ENCODE measurements at regions not wholly inside any gene's neighbourhood (a gene's known extent, or its start where the extent isn't known, plus 50 kb on each side); places are given as distances from the start of the nearest gene placed in this dataset.

DNA sequence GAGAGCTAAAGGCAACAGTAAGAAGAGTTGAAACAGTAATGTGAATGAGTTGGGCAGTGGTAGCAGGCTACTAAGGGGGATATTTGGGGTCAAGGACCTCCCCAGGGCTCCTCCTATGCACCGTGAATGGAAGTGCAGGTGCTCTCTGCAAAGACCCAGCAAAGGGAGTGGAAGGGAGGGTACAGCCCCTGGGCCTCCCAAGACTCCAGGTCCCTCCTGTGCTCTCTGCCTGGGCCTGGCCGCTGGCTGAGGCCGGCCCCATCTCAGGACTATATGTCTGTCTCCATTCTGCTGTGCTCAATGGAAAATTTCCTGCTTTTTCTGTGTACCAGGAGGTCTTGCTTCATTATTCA lies 372.1 kb upstream of the MKI67 start (continued):
- no peak for TF ChIP-seq JUND (IDR thresholded peaks at IDR 0.05)
- no peak for TF ChIP-seq REST (IDR thresholded peaks at IDR 0.05)

GRCh38 chr10:128498746-128499145 lies 372.5 kb upstream of the MKI67 start:
- WGBS = 72% methylated on average over 5 of the region's 5 CpGs

DNA sequence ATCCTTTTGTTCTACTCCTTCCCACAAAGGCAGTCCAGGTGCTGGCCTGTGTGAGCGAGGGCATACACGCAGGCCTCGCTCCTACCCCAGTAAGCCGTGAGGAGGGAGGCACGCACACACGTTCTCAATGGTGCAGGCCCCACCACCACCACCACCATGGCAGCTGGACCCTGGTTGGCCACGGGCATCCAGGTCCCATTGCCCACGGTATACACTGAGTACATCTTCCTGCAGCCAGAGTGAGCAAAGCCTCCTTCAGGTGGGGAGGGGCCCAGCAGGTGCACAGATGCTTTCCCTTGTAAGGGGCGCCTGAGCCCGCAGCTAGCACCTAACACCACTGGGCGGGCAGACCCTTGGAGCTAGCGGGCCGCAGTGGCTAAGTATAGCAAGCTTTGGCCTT lies 373.3 kb upstream of the MKI67 start:
- Histone ChIP-seq H3K27me3 (ENCODE audit: control insufficient read depth in 4 of 4, insufficient read depth in 4 of 4, low read length in 3 of 4) (peaks cover 0 to 4% (median 0%) of the 10 kb centered on the region in 4 donors), H3K4me1 (ENCODE audit: control insufficient read depth in 4 of 4, insufficient read depth in 4 of 4, low read length in 3 of 4) (no peaks in the 10 kb centered on the region), H3K36me3 (ENCODE audit: control insufficient read depth in 4 of 4, insufficient read depth in 3 of 4, low read depth in 1 of 4, low read length in 3 of 4) (no peaks in the 10 kb centered on the region), H3K9ac (ENCODE audit: low read depth in 1 of 2, low read length in 2 of 2) (no peak overlapping the region), H3K27ac (ENCODE audit: low read depth in 1 of 2, low read length in 2 of 2) (no peak overlapping the region), H3K4me3 (ENCODE audit: low read depth in 1 of 3, low read length in 3 of 3) (no peak overlapping the region), H3K9me3 (ENCODE audit: control insufficient read depth in 4 of 4, low read length in 3 of 4) (no peaks in the 10 kb centered on the region)
- DNase-seq (ENCODE audit: low spot score) = no peak
- WGBS = 91% methylated on average over 13 of the region's 13 CpGs
- TF ChIP-seq, protein P1, sequence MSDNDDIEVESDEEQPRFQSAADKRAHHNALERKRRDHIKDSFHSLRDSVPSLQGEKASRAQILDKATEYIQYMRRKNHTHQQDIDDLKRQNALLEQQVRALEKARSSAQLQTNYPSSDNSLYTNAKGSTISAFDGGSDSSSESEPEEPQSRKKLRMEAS (IDR thresholded peaks at IDR 0.05) = no peak
- TF ChIP-seq NR2F2 (IDR thresholded peaks at IDR 0.05) (no peak), RXRA (IDR thresholded peaks at IDR 0.05) (no peak), HNF4A (conservative IDR thresholded peaks at IDR 0.05) (no peak), FOXA2 (IDR thresholded peaks at IDR 0.05) (no peak), JUND (IDR thresholded peaks at IDR 0.05) (no peak), REST (IDR thresholded peaks at IDR 0.05) (no peak), RAD21 (IDR thresholded peaks at IDR 0.05) (no peak), HNF4G (IDR thresholded peaks at IDR 0.05) (no peak), TAF1 (conservative IDR thresholded peaks at IDR 0.05) (no peak), SP1 (IDR thresholded peaks at IDR 0.05) (no peak), GABPA (IDR thresholded peaks at IDR 0.05 in 1 of 2, conservative IDR thresholded peaks at IDR 0.05 in 1 of 2) (no peak)

More at GRCh38 chr10:128498746-128499145, 372.5 kb upstream of the MKI67 start:
- DNase-seq (ENCODE audit: low spot score) = no peak
- Histone ChIP-seq H3K27me3 (ENCODE audit: control insufficient read depth in 4 of 4, insufficient read depth in 4 of 4, low read length in 3 of 4) (peaks cover 0 to 4% (median 0%) of the 10 kb centered on the region in 4 donors), H3K9me3 (ENCODE audit: control insufficient read depth in 4 of 4, low read length in 3 of 4) (no peaks in the 10 kb centered on the region), H3K4me1 (ENCODE audit: control insufficient read depth in 4 of 4, insufficient read depth in 4 of 4, low read length in 3 of 4) (no peaks in the 10 kb centered on the region), H3K27ac (ENCODE audit: low read depth in 1 of 2, low read length in 2 of 2) (no peak overlapping the region), H3K36me3 (ENCODE audit: control insufficient read depth in 4 of 4, insufficient read depth in 3 of 4, low read depth in 1 of 4, low read length in 3 of 4) (no peaks in the 10 kb centered on the region), H3K4me3 (ENCODE audit: low read depth in 1 of 3, low read length in 3 of 3) (no peak overlapping the region), H3K9ac (ENCODE audit: low read depth in 1 of 2, low read length in 2 of 2) (no peak overlapping the region)
- TF ChIP-seq, protein P2, sequence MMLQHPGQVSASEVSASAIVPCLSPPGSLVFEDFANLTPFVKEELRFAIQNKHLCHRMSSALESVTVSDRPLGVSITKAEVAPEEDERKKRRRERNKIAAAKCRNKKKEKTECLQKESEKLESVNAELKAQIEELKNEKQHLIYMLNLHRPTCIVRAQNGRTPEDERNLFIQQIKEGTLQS (IDR thresholded peaks at IDR 0.05) = no peak
- no peak for TF ChIP-seq NR2F2 (IDR thresholded peaks at IDR 0.05)

All from liver (tissue), 7 donors.